HEK293 (cell line): ENCODE measurements at regions not wholly inside any gene's neighbourhood (a gene's known extent, or its start where the extent isn't known, plus 50 kb on each side); places are given as distances from the start of the nearest gene placed in this dataset.

Experiments used
- HOXD13 ChIP-seq: sonication (generic); formaldehyde crosslinking; IDR thresholded peaks from 2 replicates; pipeline ENCODE4 v1.8.0; 2022; ENCODE audit warnings: missing genetic modification reagents, borderline replicate concordance
- ZBTB1 ChIP-seq: fragments of 450-650 bp; formaldehyde crosslinking; IDR thresholded peaks from 2 replicates; pipeline ENCODE4 v1.5.1; 2016; ENCODE audit warnings: missing biosample characterization, missing genetic modification characterization
- ZBTB21 ChIP-seq: fragments of 450-650 bp; formaldehyde crosslinking; IDR thresholded peaks from 2 replicates; pipeline ENCODE4 v1.5.1; 2017; ENCODE audit warnings: missing biosample characterization, missing genetic modification characterization
- ZIC2 ChIP-seq: fragments of 450-650 bp; formaldehyde crosslinking; IDR thresholded peaks from 2 replicates; pipeline ENCODE4 v1.5.1; 2016; ENCODE audit warnings: missing biosample characterization, missing genetic modification characterization
- ZNF184 ChIP-seq: fragments of 450-650 bp; IDR thresholded peaks from 2 replicates; pipeline ENCODE4 v1.5.1; 2018; ENCODE audit warnings: missing biosample characterization, mild to moderate bottlenecking, missing genetic modification characterization
- ZNF274 ChIP-seq, 2 experiments: fragments of 200-500 bp in 1 of 2; fragments of 450-650 bp in 1 of 2; sonication (Bioruptor generic) in 1 of 2; formaldehyde crosslinking in 1 of 2; IDR thresholded peaks; 2 replicates each; pipeline versions ENCODE4 v1.5.1 to v1.6.1; 2014 to 2016; ENCODE audit warnings: borderline replicate concordance in 1 of 2, inconsistent platforms in 1 of 2, low read length in 1 of 2, missing biosample characterization in 1 of 2, missing genetic modification characterization in 1 of 2
- ZNF324 ChIP-seq: fragments of 450-650 bp; formaldehyde crosslinking; IDR thresholded peaks from 2 replicates; pipeline ENCODE4 v1.5.1; 2016; ENCODE audit warnings: missing biosample characterization, missing genetic modification characterization
- ZNF366 ChIP-seq: fragments of 450-650 bp; formaldehyde crosslinking; conservative IDR thresholded peaks from 2 replicates; pipeline ENCODE4 v1.5.1; 2016; ENCODE audit warnings: missing biosample characterization, missing genetic modification characterization
- ZNF37A ChIP-seq: fragments of 450-650 bp; IDR thresholded peaks from 2 replicates; pipeline ENCODE4 v1.5.1; 2018; ENCODE audit warnings: missing biosample characterization, missing genetic modification characterization
- ZNF423 ChIP-seq: fragments of 450-650 bp; formaldehyde crosslinking; IDR thresholded peaks from 2 replicates; pipeline ENCODE4 v1.5.1; 2016; ENCODE audit warnings: missing biosample characterization, missing genetic modification characterization
- TF ChIP-seq, protein P1 (sequence below): fragments of 450-650 bp; formaldehyde crosslinking; IDR thresholded peaks from 2 replicates; pipeline ENCODE4 v1.5.1; 2016; ENCODE audit warnings: missing biosample characterization, missing genetic modification characterization
- TF ChIP-seq, protein P2 (sequence below): fragments of 450-650 bp; formaldehyde crosslinking; IDR thresholded peaks from 2 replicates; pipeline ENCODE4 v1.5.1; 2016; ENCODE audit warnings: missing biosample characterization, missing genetic modification characterization, low read depth
- TF ChIP-seq, protein P3 (sequence below): fragments of 450-650 bp; formaldehyde crosslinking; IDR thresholded peaks from 2 replicates; pipeline ENCODE4 v1.5.1; 2016; ENCODE audit warnings: missing biosample characterization, missing genetic modification characterization

DNA sequence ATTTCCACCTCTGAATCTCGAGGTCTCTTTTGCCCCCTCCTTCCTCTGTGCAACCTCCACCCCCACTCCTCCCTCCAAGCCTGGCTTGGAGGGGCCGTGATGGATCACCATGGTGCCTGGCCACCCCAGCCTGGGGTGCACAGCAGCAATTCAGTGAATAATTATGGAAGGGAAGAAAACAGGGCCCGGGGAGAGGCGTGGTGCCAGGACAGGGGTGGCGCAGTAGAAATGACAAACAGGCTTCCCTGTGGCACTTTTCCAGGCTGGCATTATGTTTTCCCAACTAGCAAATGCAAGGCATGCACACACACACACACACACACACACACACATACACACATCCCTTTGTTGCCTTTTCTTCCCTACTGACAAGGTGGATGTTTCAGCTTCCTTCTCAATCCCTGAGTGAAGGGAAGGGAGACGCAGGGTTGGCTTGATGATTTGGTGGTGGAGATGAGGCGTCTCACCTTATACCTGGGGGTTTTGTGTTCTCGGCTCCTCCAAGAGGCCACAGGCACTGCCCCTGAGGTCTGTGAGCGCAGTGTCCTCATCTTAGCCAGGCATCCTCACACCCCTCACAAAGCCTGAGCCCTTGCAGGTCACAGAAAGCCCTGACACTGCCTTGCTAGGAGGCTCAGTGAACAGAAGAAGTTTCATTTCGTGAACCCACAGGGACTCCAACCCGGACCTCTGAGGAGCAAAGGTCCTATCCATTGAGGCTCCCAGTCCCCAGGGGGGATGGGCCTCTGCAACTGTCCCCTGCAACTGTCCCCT is 215.8 kb downstream of the MATN1 start:
- TF ChIP-seq ZIC2 (tag by site-specific recombination) (no peak), ZNF274 (IDR thresholded peaks at IDR 0.05; ENCODE audit: low read length) (no peak), ZNF274 (tag by site-specific recombination; IDR thresholded peaks at IDR 0.05; ENCODE audit: borderline replicate concordance) (no peak), ZNF184 (tag by site-specific recombination) (no peak), ZNF423 (tag by site-specific recombination) (no peak), ZNF324 (no peak), ZBTB1 (tag by site-specific recombination) (no peak), ZNF37A (tag by site-specific recombination) (no peak), ZBTB21 (no peak), ZNF366 (tag by site-specific recombination) (no peak), HOXD13 (CRISPR knock-in tag) (no peak)
- TF ChIP-seq, protein P1, sequence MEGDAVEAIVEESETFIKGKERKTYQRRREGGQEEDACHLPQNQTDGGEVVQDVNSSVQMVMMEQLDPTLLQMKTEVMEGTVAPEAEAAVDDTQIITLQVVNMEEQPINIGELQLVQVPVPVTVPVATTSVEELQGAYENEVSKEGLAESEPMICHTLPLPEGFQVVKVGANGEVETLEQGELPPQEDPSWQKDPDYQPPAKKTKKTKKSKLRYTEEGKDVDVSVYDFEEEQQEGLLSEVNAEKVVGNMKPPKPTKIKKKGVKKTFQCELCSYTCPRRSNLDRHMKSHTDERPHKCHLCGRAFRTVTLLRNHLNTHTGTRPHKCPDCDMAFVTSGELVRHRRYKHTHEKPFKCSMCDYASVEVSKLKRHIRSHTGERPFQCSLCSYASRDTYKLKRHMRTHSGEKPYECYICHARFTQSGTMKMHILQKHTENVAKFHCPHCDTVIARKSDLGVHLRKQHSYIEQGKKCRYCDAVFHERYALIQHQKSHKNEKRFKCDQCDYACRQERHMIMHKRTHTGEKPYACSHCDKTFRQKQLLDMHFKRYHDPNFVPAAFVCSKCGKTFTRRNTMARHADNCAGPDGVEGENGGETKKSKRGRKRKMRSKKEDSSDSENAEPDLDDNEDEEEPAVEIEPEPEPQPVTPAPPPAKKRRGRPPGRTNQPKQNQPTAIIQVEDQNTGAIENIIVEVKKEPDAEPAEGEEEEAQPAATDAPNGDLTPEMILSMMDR (tag by site-specific recombination): no peak
- TF ChIP-seq, protein P2, sequence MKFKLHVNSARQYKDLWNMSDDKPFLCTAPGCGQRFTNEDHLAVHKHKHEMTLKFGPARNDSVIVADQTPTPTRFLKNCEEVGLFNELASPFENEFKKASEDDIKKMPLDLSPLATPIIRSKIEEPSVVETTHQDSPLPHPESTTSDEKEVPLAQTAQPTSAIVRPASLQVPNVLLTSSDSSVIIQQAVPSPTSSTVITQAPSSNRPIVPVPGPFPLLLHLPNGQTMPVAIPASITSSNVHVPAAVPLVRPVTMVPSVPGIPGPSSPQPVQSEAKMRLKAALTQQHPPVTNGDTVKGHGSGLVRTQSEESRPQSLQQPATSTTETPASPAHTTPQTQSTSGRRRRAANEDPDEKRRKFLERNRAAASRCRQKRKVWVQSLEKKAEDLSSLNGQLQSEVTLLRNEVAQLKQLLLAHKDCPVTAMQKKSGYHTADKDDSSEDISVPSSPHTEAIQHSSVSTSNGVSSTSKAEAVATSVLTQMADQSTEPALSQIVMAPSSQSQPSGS (tag by site-specific recombination): no peak
- TF ChIP-seq, protein P3, sequence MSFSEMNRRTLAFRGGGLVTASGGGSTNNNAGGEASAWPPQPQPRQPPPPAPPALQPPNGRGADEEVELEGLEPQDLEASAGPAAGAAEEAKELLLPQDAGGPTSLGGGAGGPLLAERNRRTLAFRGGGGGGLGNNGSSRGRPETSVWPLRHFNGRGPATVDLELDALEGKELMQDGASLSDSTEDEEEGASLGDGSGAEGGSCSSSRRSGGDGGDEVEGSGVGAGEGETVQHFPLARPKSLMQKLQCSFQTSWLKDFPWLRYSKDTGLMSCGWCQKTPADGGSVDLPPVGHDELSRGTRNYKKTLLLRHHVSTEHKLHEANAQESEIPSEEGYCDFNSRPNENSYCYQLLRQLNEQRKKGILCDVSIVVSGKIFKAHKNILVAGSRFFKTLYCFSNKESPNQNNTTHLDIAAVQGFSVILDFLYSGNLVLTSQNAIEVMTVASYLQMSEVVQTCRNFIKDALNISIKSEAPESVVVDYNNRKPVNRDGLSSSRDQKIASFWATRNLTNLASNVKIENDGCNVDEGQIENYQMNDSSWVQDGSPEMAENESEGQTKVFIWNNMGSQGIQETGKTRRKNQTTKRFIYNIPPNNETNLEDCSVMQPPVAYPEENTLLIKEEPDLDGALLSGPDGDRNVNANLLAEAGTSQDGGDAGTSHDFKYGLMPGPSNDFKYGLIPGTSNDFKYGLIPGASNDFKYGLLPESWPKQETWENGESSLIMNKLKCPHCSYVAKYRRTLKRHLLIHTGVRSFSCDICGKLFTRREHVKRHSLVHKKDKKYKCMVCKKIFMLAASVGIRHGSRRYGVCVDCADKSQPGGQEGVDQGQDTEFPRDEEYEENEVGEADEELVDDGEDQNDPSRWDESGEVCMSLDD (tag by site-specific recombination): no peak
